ENCODE measurements at regions not wholly inside any gene's neighbourhood (a gene's known extent, or its start where the extent isn't known, plus 50 kb on each side); places are given as distances from the start of the nearest gene placed in this dataset.

DNA sequence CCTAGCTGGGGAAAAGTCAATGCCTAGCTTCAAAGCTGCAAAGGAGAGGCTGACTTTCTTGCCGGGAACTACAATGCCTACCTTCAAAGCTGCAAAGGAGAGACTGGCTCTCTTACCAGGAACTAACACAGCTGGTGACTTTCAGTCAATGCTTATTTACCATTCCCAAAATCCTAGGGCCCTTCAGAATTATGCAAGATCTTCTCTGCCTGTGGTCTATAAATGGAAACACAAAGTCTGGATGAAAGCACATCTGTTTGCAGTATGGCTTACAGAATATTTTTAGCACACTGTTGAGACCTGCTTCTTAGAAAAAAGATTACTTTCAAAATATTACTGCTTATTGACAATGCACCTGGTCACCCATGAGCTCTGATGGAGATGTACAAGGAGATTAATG, 259.4 kb downstream of the PLK2 start:
- Histone ChIP-seq H3K9me3 (no peaks in the 10 kb centered on the region), H3K27me3 (replicated peaks in 1 of 2; ENCODE audit: control insufficient read depth in 2 of 2, extremely low read depth in 1 of 2, insufficient read depth in 2 of 2, low read length in 1 of 2) (no peaks in the 10 kb centered on the region), H3K4me3 (ENCODE audit: control insufficient read depth in 1 of 2, extremely low read depth in 1 of 2, low read length in 1 of 2) (no peak overlapping the region), H3K27ac (ENCODE audit: low read length) (no peak overlapping the region), H3K36me3 (ENCODE audit: control insufficient read depth in 2 of 2, extremely low read depth in 1 of 2, insufficient read depth in 1 of 2, low read length in 1 of 2) (no peaks in the 10 kb centered on the region), H3K4me1 (ENCODE audit: control insufficient read depth in 1 of 2, extremely low read depth in 1 of 2, insufficient read depth in 2 of 2, low read length in 2 of 2) (no peaks in the 10 kb centered on the region)
- H3K27me3 Mint-ChIP-seq, result peaks cover 0 to 11% of the 10 kb centered on the region in 2 donors
- no peak overlapping the region for H3K27ac Mint-ChIP-seq
- ATAC-seq (replicated peaks in 1 of 4) (no peak), DNase-seq (no peak)
- H3K36me3 Mint-ChIP-seq, result no peaks in the 10 kb centered on the region
- no peaks in the 10 kb centered on the region for H3K9me3 Mint-ChIP-seq
- no peak overlapping the region for H3K4me3 Mint-ChIP-seq
- WGBS (ENCODE audit: insufficient coverage), result no CpG with 5 or more reads among the region's 1 CpG
- ChIA-PET CTCF (no interaction called here), POLR2A (no interaction called here)
- no peaks in the 10 kb centered on the region for H3K4me1 Mint-ChIP-seq

GRCh38 chr5:58199087-58199486, 260.8 kb downstream of the PLK2 start:
- Mint-ChIP-seq H3K27me3 (peaks cover 0 to 6% of the 10 kb centered on the region in 2 donors), H3K36me3 (no peaks in the 10 kb centered on the region), H3K27ac (no peak overlapping the region), H3K4me1 (no peaks in the 10 kb centered on the region), H3K9me3 (no peaks in the 10 kb centered on the region), H3K4me3 (no peak overlapping the region)
- no peaks in the 10 kb centered on the region for H3K9me3 ChIP-seq
- no peaks in the 10 kb centered on the region for H3K4me1 ChIP-seq (ENCODE audit: control insufficient read depth in 1 of 2, extremely low read depth in 1 of 2, insufficient read depth in 2 of 2, low read length in 2 of 2)
- H3K27me3 ChIP-seq (replicated peaks in 1 of 2; ENCODE audit: control insufficient read depth in 2 of 2, extremely low read depth in 1 of 2, insufficient read depth in 2 of 2, low read length in 1 of 2), result no peaks in the 10 kb centered on the region
- no peaks in the 10 kb centered on the region for H3K36me3 ChIP-seq (ENCODE audit: control insufficient read depth in 2 of 2, extremely low read depth in 1 of 2, insufficient read depth in 1 of 2, low read length in 1 of 2)
- ChIA-PET CTCF (no interaction called here), POLR2A (no interaction called here)
- DNase-seq (no peak), ATAC-seq (replicated peaks in 1 of 4) (no peak)
- no CpG with 5 or more reads among the region's 2 CpGs for WGBS (ENCODE audit: insufficient coverage)
- H3K27ac ChIP-seq (ENCODE audit: low read length), result no peak overlapping the region
- H3K4me3 ChIP-seq (ENCODE audit: control insufficient read depth in 1 of 2, extremely low read depth in 1 of 2, low read length in 1 of 2), result no peak overlapping the region

- POLR2A ChIA-PET, result no interaction called here
- no peak for ATAC-seq (replicated peaks in 1 of 4)
- H3K4me1 ChIP-seq (ENCODE audit: control insufficient read depth in 1 of 2, extremely low read depth in 1 of 2, insufficient read depth in 2 of 2, low read length in 2 of 2), result no peaks in the 10 kb centered on the region
- WGBS (ENCODE audit: insufficient coverage), result 87% methylated on average over 2 of the region's 2 CpGs
- Mint-ChIP-seq H3K4me1 (no peaks in the 10 kb centered on the region), H3K4me3 (no peak overlapping the region), H3K36me3 (no peaks in the 10 kb centered on the region), H3K27me3 (peaks cover 0 to 6% of the 10 kb centered on the region in 2 donors), H3K27ac (no peak overlapping the region), H3K9me3 (no peaks in the 10 kb centered on the region)
- no peaks in the 10 kb centered on the region for H3K36me3 ChIP-seq (ENCODE audit: control insufficient read depth in 2 of 2, extremely low read depth in 1 of 2, insufficient read depth in 1 of 2, low read length in 1 of 2)
- CTCF ChIA-PET, result no interaction called here
- no peaks in the 10 kb centered on the region for H3K9me3 ChIP-seq
- H3K4me3 ChIP-seq (ENCODE audit: control insufficient read depth in 1 of 2, extremely low read depth in 1 of 2, low read length in 1 of 2), result no peak overlapping the region
- no peaks in the 10 kb centered on the region for H3K27me3 ChIP-seq (replicated peaks in 1 of 2; ENCODE audit: control insufficient read depth in 2 of 2, extremely low read depth in 1 of 2, insufficient read depth in 2 of 2, low read length in 1 of 2)
- DNase-seq, result no peak
- H3K27ac ChIP-seq (ENCODE audit: low read length), result no peak overlapping the region
Measured at GRCh38 chr5:58198330-58198729, 261.6 kb downstream of the PLK2 start.

DNA sequence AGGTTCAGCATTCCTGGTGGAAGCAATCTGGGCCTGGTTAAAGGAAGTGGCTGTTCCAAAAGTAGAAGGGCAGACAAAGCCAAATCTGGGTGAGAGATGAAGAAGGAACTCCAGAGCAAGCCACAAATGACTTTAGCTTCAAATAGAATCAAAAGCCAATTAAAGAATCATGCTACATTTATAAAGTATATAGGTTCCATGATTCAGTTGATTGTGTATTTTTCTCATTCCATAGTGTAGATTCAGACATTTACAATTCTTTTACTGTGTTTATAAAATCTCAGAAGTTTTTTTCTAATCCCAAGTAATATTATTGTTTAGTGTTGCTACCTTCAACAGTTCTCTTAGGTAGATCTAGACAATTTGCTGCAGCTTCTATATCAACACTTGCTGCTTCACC, 262.0 kb downstream of the PLK2 start:
- Mint-ChIP-seq H3K4me1 (no peaks in the 10 kb centered on the region), H3K4me3 (no peak overlapping the region), H3K36me3 (no peaks in the 10 kb centered on the region), H3K9me3 (no peaks in the 10 kb centered on the region), H3K27me3 (peaks cover 0 to 6% of the 10 kb centered on the region in 2 donors), H3K27ac (no peak overlapping the region)
- Histone ChIP-seq H3K4me1 (ENCODE audit: control insufficient read depth in 1 of 2, extremely low read depth in 1 of 2, insufficient read depth in 2 of 2, low read length in 2 of 2) (no peaks in the 10 kb centered on the region), H3K4me3 (ENCODE audit: control insufficient read depth in 1 of 2, extremely low read depth in 1 of 2, low read length in 1 of 2) (no peak overlapping the region), H3K9me3 (no peaks in the 10 kb centered on the region), H3K36me3 (ENCODE audit: control insufficient read depth in 2 of 2, extremely low read depth in 1 of 2, insufficient read depth in 1 of 2, low read length in 1 of 2) (no peaks in the 10 kb centered on the region), H3K27me3 (replicated peaks in 1 of 2; ENCODE audit: control insufficient read depth in 2 of 2, extremely low read depth in 1 of 2, insufficient read depth in 2 of 2, low read length in 1 of 2) (no peaks in the 10 kb centered on the region), H3K27ac (ENCODE audit: low read length) (no peak overlapping the region)
- CTCF ChIA-PET, result no interaction called here
- no peak for ATAC-seq (replicated peaks in 1 of 4)
- POLR2A ChIA-PET, result no interaction called here
- no peak for DNase-seq

- Mint-ChIP-seq H3K27me3 (no peaks in the 10 kb centered on the region), H3K9me3 (no peaks in the 10 kb centered on the region), H3K36me3 (no peaks in the 10 kb centered on the region), H3K4me1 (no peaks in the 10 kb centered on the region), H3K4me3 (no peak overlapping the region), H3K27ac (no peak overlapping the region)
- ChIA-PET POLR2A (no interaction called here), CTCF (no interaction called here)
- Histone ChIP-seq H3K27ac (ENCODE audit: low read length) (no peak overlapping the region), H3K4me3 (ENCODE audit: control insufficient read depth in 1 of 2, extremely low read depth in 1 of 2, low read length in 1 of 2) (no peak overlapping the region), H3K9me3 (no peaks in the 10 kb centered on the region), H3K4me1 (ENCODE audit: control insufficient read depth in 1 of 2, extremely low read depth in 1 of 2, insufficient read depth in 2 of 2, low read length in 2 of 2) (no peaks in the 10 kb centered on the region), H3K27me3 (replicated peaks in 1 of 2; ENCODE audit: control insufficient read depth in 2 of 2, extremely low read depth in 1 of 2, insufficient read depth in 2 of 2, low read length in 1 of 2) (no peaks in the 10 kb centered on the region), H3K36me3 (ENCODE audit: control insufficient read depth in 2 of 2, extremely low read depth in 1 of 2, insufficient read depth in 1 of 2, low read length in 1 of 2) (no peaks in the 10 kb centered on the region)
- no peak for DNase-seq
- WGBS (ENCODE audit: insufficient coverage), result no CpG with 5 or more reads among the region's 1 CpG
- ATAC-seq (replicated peaks in 1 of 4), result no peak
Measured at GRCh38 chr5:58191443-58191842, 268.4 kb downstream of the PLK2 start.

DNA sequence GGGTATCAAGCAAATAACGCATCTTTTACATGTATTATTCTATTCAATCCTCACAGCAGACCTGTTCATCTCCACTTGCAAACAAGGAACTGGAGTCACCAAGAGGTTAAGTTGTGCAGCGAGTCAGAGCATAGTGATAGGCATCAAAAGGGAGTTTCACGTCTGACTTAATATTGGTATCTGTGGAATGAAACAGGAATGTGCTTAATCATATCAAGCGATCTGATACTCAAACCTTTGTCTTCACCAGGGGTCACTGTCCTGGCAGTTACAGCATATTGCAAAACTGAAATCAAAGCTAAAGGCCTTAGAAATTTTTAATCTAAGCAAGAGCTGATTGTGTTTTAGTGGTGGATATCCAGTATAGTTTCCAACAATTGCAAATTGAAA, 271.6 kb downstream of the PLK2 start:
- Mint-ChIP-seq H3K27ac (no peak overlapping the region), H3K4me3 (no peak overlapping the region), H3K9me3 (no peaks in the 10 kb centered on the region), H3K36me3 (no peaks in the 10 kb centered on the region), H3K4me1 (no peaks in the 10 kb centered on the region), H3K27me3 (no peaks in the 10 kb centered on the region)
- Histone ChIP-seq H3K4me1 (ENCODE audit: control insufficient read depth in 1 of 2, extremely low read depth in 1 of 2, insufficient read depth in 2 of 2, low read length in 2 of 2) (no peaks in the 10 kb centered on the region), H3K4me3 (ENCODE audit: control insufficient read depth in 1 of 2, extremely low read depth in 1 of 2, low read length in 1 of 2) (no peak overlapping the region), H3K36me3 (ENCODE audit: control insufficient read depth in 2 of 2, extremely low read depth in 1 of 2, insufficient read depth in 1 of 2, low read length in 1 of 2) (no peaks in the 10 kb centered on the region), H3K27me3 (replicated peaks in 1 of 2; ENCODE audit: control insufficient read depth in 2 of 2, extremely low read depth in 1 of 2, insufficient read depth in 2 of 2, low read length in 1 of 2) (no peaks in the 10 kb centered on the region), H3K9me3 (no peaks in the 10 kb centered on the region), H3K27ac (ENCODE audit: low read length) (no peak overlapping the region)
- ATAC-seq (replicated peaks in 1 of 4) (no peak), DNase-seq (no peak)
- WGBS (ENCODE audit: insufficient coverage), result 100% methylated on average over 1 of the region's 4 CpGs
- POLR2A ChIA-PET, result no interaction called here
- CTCF ChIA-PET, result no interaction called here

DNA sequence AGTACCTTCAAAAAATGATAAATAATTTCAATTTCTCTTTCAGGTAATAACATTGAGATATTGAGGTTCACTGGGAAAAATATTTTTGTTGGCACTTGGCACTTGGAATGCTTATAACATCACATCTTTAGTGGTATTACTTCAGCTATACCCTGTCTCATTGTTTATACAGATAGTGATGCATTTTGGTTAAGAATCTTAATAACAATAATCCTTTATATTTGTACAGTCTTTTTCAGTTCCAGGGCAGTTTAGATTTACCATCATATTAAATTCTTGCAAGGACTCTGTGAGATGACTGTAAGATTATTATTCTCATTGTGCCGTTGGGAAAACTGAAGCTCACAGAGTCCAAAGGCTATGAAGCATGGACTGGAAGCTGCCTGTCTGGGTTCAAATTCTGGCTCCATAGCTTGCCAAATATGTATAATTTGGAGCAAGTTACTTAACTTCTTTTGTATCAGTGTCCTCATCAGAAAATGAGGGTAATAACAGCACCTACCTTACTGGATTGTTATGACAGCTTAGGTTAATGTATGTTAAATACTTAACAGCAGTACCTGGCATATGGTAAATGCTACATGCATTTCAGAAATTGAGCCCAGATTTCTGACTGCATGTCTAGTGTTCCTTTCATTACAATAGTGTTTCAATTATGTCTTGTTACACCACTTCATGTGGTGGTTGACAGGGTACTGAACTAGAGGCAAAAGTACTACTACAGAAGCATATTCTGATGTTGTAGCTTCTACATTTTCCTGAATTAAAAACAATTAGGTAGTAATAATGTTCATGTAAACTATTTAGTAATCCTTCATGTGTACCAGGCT, 272.2 kb downstream of the PLK2 start:
- DNase-seq (no peak), ATAC-seq (replicated peaks in 1 of 4) (no peak)
- ChIA-PET POLR2A (no interaction called here), CTCF (no interaction called here)
- Mint-ChIP-seq H3K27ac (no peak overlapping the region), H3K4me1 (no peaks in the 10 kb centered on the region), H3K36me3 (no peaks in the 10 kb centered on the region), H3K9me3 (no peaks in the 10 kb centered on the region), H3K27me3 (no peaks in the 10 kb centered on the region), H3K4me3 (no peak overlapping the region)
- no peaks in the 10 kb centered on the region for H3K27me3 ChIP-seq (replicated peaks in 1 of 2; ENCODE audit: control insufficient read depth in 2 of 2, extremely low read depth in 1 of 2, insufficient read depth in 2 of 2, low read length in 1 of 2)
- no CpG with 5 or more reads among the region's 1 CpG for WGBS (ENCODE audit: insufficient coverage)
- H3K4me3 ChIP-seq (ENCODE audit: control insufficient read depth in 1 of 2, extremely low read depth in 1 of 2, low read length in 1 of 2), result no peak overlapping the region
- no peak overlapping the region for H3K27ac ChIP-seq (ENCODE audit: low read length)
- H3K9me3 ChIP-seq, result no peaks in the 10 kb centered on the region
- H3K4me1 ChIP-seq (ENCODE audit: control insufficient read depth in 1 of 2, extremely low read depth in 1 of 2, insufficient read depth in 2 of 2, low read length in 2 of 2), result no peaks in the 10 kb centered on the region
- no peaks in the 10 kb centered on the region for H3K36me3 ChIP-seq (ENCODE audit: control insufficient read depth in 2 of 2, extremely low read depth in 1 of 2, insufficient read depth in 1 of 2, low read length in 1 of 2)
